Vagina (tissue), 2 donors: ENCODE measurements at regions not wholly inside any gene's neighbourhood (a gene's known extent, or its start where the extent isn't known, plus 50 kb on each side); places are given as distances from the start of the nearest gene placed in this dataset.

ENCODE experiments used
- CTCF ChIP-seq, 3 experiments: fragments of 450-650 bp in 2 of 3; fragments of 200-600 bp in 1 of 3; sonication (generic) in 1 of 3; IDR thresholded peaks; one replicate each; pipeline ENCODE4 v1.5.1; 2017 to 2019; ENCODE audit warnings: antibody characterized with exemption in 3 of 3, mild to moderate bottlenecking in 2 of 3, moderate library complexity in 2 of 3
- POLR2A ChIP-seq, 2 donors: fragments of 450-650 bp; IDR thresholded peaks; one replicate each; pipeline ENCODE4 v1.6.1; 2017; ENCODE audit warnings: antibody characterized with exemption in 2 of 2, mild to moderate bottlenecking in 2 of 2, moderate library complexity in 2 of 2

- TF ChIP-seq POLR2A (IDR thresholded peaks at IDR 0.05) (no peak), CTCF (IDR thresholded peaks at IDR 0.05) (no peak)
Measured at GRCh38 chr13:110779022-110779421, 65.5 kb downstream of the ING1 start.
